UCSD-AML1 (cell line): ENCODE measurements at regions not wholly inside any gene's neighbourhood (a gene's known extent, or its start where the extent isn't known, plus 50 kb on each side); places are given as distances from the start of the nearest gene placed in this dataset.
"Not testable (repeated sequence)": the region's sequence is repeated elsewhere in the genome, so short reads cannot be mapped to it uniquely, and the experiment has no call there.

Experiments
- DNase-seq: peaks from one replicate; lab custom pipeline; 2025; ENCODE audit not compliant: unreplicated experiment; lab: John Stamatoyannopoulos, UW

DNA sequence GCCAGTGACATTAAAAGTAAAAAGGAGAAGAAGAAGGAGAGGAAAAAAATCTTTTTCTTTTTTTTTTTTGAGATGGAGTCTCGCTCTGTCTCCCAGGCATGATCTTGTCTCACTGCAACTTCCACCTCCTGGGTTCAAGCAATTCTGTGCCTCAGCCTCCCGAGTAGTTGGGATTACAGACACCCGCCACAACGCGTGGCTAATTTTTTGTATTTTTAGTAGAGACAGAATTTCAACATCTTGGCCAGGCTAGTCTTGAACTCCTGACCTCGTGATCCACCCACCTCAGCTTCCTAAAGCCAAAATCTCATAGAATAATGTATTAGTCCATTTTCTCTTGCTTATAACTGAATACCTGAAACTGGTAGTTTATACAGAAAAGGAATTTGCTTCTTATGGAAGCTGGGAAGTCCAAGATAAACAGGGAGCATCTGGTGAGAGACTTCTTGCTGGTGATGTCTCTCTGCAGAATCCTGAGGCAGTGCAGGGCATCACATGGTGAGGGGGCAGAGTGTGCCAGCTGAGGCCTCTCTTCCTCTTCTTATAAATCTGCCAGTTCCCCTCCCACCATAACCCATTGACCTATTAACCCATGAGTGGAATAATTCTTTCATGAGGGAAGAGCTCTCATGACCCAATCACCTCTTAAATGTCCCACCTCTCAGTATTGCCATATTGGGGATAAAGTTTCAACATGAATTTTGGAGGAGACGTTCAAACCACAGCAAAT is 466.3 kb downstream of the GADD45G start:
- DNase-seq, result no peak

DNA sequence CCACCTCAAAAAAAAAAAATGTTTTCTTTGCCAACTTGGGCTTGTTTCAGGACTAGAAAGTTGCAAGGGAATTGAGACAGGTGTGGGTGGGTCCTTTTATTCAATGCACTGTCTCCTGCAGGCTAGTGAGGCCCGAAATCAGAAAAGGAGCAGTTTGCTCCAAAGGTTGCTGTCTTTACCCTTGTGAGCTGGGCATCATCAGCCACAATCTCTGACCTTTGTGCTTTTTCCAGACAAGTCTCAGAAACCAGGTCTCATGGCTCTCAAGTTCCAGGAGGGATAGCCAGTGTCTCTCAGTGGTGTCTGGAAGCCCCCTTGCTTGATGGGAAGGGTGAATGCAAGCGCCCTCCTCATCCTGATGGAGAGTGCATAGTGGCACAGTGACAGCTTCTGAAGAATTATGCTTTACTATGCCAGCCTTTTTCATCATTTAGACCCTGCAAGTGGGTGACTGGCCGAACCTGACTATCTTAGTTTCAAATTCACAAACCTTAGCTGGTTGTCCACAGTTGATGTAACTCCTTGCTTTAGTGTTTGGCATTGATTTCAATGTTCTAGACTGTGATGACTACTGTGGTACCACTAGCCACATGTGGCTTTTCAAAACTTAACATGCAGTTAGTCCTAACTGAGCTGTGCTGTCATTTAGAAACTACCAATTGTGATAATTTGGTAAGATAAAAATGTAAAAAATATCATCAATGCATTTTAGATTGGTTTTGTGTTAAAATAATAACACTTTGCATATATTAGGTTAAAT is 468.6 kb downstream of the GADD45G start:
- DNase-seq, result no peak

DNA sequence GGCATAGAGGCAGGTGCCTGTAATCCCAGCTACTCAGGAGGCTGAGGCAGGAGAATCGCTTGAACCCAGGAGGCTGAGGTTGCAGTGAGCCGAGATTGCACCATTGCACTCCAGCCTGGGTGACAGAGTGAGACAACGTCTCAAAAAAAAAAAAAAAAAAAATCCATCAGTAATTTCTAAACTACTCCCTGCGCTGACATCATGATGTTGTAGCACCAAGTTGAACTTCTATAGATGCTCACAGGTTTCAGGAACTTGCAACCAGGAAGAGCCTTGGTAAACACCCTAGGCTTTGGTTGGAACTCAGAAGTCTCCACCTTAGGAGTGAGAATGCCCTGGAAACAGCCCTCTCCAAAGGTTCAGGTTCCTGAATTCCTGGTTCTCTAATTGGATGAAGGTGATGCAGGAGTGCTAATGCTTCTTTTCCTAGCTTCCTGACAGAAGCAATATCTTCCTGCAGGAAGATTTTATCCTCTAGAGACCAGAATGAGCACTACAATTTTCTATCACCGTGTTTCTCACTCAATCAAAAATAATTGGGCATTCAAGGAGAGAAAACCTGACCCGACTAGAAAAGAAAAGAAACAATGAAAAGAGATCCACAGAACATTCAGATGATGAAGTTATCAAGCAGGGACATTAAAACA is 469.6 kb downstream of the GADD45G start:
- DNase-seq, result no peak

DNA sequence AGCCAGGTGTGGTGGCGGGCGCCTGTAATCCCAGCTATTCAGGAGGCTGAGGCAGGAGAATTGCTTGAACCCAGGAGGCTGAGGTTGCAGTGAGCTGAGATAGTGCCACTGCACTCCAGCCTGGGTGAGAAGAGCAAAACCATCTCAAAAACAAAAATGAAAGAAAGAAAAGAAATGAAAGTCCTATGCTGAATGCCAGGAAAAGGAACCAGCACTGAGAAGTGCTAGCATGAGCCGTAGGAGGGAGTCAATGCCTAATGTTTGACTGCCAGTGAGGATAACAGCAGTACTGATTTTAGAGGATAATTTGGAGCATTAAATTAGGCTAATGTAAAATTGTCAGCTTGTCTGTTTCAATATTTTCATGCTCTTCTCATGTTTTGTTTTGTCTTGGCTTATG is 472.8 kb downstream of the GADD45G start:
- not testable (repeated sequence) for DNase-seq

DNA sequence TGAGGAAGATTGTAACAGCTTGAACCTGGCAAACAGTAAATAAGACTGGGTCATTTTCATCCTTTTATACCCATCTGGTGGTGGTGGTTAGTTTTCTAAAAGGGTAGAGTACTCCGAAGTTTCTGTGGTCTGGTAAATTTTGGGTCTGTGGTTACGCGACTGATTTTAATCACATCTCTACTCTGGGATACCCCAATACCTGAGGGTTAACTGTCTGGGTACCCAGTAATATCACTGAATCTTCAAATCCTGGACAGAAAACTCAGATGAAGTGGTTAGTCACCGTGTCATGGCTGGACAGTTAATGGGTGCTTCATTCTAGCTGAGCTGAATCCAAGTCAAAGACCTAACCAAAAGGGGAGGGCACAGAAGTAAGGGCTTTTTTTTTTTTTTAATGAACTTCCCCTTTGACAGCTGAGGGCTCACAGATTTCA is 474.2 kb downstream of the GADD45G start:
- DNase-seq, result no peak

DNA sequence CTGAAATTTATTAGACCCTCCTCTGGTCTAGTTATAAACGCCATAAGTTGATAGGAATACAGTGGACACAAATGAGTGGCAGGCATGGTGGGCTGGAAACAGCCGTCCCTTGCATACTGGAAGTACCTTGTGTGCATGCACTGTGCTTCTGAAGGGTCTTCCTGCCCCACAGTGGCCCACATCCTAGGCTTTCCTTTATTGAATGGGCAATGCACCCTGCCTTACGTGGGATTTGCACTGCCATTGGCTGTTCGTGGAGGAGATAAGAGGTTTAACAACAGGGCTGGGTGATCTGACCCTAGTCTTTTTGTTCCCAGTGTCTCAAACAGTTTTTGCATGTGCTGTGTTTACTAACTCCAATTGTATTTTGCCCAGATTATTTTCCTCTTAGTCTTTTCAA is 480.8 kb downstream of the GADD45G start:
- DNase-seq, result no peak

DNA sequence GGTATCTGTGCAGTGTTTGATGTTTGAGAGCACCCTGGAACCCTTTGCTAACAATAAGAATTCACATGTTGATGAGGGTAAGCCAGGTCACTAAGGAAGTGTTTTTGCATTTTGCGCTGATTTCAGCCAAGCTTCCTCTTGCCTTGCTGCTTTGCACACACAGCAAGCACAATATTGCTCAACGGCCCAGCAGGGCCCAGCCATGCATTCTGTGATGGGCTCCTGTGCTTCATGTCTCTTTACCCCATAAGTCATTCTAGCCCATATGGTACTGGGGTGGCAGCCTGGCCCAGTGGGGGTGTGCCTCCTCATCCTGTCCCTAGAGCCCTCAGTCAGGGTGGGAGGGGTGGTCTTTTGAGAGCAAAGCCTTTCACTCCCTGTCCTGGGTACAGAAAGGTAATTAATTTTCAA is 481.3 kb downstream of the GADD45G start:
- no peak for DNase-seq

DNA sequence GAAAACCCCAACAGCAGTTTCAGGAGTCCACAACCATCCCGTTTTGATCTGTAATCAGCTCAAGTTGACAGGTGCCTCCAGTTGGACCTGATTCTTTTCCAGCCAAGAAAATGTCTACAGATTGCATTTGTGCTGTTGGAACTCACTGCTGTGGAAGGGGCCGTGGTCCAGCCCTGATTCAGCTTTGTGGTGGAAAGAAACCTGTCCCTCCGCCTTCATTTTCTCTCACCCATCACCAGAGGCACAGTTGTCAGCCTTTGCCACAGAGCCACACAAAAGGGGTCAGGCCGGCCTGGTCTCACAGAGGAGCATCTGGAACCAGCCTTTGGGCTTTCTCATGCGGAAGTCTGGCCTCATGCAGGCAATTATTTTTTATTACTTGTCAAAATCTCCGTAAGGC is 483.6 kb downstream of the GADD45G start:
- no peak for DNase-seq

DNA sequence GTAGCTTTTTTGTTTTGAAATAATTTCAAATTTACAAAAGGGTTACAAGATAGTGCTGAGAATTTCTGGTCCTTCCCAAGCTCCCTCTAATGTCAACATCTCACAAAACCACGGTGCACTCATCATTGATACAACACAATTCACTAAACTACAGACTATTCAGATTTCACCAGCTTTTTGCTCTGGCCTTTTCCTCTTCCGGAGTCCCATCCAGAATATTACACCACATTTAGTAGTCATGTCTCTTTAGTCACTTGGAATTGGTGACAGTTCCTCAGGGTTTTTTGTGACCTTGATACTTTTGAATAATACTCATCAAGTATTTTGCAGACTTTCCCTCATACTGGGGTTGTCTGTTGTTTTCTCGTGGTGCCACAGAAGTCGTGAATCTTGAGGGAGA is 484.0 kb downstream of the GADD45G start:
- no peak for DNase-seq

DNA sequence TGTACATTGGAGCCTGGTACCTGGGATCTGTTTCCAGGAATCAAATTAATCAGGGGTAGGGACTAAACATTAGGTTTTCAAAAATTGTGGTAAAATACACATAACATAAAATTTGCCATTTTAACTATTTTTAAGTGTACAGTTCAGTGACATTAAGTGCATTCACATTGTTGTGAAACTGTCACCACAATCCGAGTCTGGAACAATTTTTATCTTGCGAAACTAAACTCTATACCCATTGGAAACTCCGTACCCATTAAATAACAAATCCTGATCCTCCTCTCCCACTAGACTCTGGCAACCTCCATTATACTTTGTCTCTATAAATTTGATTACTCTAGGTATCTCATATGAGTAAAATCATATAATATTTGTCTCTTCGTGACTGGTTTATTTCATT is 486.2 kb downstream of the GADD45G start:
- DNase-seq, result no peak

DNA sequence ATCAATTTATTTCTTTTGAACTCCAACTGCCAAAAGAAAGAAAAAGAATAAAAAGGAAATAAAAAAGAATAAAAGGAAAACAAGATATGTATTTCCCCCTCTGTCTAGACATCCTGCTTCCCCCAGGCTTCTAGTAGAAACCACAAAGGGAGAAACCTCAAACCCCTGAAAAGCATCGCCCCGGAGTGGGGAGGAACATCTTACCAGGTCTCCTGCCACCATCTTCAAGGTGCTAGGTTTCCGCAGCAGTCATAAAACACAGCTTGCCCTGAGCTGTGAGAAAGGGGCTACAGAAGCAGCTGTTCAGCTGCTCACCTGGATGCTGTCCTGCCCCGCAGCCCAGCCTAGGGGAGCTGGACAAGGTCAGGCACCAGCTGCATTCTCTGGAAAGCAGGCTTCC is 487.7 kb downstream of the GADD45G start:
- DNase-seq, result no peak

DNA sequence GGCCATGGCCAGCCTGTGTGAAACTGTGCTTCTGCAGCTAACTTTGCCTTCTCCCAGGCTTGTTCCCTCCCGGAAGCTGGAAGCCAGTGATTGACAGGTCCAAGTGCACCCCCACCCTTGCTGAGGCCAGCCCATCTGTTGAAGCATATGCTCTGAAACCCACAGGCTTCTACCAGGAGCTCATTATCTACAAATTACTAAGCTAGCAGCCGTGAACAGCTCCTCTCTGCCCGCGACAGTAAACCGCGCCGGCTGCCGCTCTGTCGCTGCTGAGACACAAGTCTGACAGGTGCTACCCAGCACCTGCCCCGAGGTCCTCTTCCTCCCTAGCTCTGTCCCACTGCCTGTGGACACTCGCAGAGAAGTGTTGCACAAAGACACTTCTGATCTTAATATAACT is 490.9 kb downstream of the GADD45G start:
- DNase-seq, result no peak

DNA sequence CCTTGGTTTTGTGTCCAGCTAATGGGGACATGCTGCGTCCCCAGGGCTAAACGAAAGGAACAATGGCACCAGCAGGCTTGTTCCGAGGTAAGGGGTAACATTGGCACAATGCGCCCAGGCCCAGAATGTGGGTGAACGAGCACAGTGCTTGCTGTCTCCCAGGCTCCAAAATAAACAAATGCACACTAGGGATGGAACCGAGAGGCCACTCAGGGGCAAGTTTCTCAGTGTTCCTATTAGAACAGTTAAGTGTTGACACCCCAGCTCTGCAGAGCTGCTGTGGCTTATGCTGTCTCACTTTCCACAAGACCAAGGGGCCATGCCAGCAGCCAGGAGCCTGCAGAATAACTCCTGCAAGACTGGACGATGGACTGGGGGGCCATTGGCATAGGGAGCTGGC is 492.4 kb downstream of the GADD45G start:
- DNase-seq, result no peak

DNA sequence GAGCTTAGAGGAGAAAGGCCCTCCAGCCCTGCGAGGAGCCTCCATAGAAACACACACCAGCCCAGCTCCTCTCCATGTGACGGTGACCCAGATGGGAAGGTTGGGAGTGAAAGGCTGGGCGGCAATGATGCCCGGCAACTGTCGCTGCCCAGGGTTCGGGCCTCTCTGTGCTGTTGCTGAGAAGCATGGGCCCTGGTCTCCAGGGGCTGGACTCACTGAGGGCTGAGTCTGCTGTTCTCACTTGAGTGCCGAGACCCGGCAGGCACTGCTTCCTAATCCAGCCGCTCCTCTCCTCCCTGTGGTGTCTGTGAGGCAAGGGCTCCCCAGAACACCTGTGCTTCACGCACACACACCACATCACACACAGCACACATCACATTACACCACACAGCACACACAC is 493.6 kb downstream of the GADD45G start:
- no peak for DNase-seq

DNA sequence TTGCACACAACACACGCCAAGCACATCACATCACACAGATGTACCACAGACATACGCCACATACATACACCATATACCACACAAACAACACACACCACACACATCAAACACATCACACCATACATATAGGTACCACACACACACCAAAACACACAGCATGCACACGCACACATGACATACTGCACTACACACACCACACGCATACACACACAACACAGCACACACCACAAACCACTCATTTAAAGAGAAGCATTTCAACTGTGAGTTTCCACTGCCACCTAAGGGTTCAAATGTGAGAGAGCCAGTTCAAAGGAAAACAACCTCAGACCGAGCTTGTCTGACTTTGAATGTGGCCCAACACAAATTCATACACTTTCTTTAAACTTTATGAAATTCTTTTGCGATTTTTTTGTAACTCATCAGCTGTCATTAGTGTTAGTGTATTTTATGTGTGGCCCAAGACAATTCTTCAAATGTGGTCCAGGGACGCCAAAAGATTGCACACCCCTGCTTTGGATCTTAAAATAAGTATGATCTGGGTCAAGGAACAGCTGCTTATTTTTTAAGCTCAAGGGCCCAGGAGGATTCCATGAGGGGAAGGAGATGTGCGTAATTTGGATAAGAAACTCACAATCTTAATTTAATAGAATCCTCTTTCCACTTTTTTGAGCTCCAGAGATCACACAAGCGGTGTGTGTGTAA is 494.6 kb downstream of the GADD45G start:
- no peak for DNase-seq

DNA sequence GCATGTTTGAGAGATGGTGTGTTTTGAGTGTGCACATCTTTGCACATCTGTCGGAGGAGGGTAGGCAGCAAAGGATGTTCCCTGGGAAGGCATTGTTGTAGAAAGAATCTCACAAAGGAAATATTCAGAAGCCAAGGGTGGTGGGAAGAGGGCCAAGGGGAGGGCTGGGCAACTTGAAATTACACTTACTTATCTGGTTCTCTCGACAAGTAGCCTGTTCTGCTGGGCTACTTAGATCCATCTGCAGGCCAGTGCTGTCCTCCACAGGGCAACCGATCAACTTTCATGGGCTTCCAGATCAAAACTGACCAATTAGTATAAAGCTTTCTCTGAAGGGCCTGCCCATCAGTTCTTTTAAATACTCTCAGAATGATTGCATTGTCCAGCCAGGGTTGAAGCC is 495.2 kb downstream of the GADD45G start:
- no peak for DNase-seq

DNA sequence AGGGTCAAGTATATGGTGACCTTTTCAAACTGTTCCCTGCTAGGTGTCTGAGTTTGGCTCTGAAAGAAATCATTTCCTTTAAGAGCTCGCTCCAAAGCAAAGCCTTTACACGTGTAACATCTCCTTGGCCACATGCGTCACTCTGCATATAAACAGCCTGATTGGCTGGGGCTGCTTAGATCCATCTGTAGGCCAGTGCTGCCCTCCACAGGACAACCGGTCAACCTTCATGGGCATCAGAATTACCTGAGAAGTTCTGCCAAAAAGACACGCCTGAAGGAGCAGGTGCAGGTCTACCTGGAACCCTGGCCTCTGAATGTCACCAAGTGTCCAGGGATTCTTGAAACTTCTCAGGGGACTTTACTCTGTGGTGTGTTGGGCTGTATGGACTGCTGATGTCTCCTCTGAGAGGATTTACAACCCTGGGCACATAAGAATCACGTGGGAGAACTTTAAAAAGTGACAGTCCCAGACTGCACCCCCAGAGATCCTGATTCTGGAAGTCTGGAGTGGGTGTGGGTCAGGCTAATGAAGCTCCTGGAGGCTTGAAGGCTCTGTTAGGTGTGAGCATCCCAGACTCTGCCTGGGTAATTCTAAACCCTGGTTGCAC is 497.6 kb downstream of the GADD45G start:
- peak; percentile 63 for DNase-seq

DNA sequence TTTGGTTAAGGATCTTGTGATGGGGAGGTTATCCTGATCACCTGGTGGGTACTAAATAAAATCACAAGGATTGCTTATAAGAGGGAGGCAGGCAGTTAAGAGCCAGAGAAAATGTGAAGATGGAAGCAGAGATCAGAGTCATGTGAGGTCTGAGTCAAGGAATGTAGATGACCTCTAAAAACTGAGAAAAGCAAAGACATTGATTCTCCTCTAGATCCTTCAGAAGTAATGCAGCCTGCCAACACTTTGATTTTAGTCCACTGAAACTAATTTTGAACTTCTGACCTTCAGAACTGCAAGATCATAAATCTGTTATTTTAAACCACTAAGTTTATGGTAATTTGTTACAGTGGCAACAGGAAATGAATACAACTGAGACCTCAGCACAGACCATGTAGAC is 499.0 kb downstream of the GADD45G start:
- DNase-seq, result no peak

DNA sequence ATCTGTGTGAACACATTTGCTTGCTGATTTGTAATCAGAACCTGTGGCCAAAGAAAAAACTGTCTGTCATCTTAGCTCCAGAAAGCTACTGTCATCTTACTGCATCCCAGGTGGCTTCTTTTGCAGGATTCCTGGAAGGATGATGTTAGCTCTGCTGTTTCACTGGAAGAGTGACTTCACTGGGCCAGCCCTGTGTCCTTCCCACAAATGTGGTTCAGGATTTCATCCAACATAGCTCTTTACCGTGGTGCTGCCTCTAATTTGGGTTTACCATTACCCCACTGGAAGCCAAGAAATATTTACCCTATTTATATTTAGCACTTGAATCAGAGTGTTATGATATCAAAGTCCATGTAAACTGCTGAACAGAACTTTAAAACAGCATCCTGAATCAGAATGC is 501.0 kb downstream of the GADD45G start:
- no peak for DNase-seq

DNA sequence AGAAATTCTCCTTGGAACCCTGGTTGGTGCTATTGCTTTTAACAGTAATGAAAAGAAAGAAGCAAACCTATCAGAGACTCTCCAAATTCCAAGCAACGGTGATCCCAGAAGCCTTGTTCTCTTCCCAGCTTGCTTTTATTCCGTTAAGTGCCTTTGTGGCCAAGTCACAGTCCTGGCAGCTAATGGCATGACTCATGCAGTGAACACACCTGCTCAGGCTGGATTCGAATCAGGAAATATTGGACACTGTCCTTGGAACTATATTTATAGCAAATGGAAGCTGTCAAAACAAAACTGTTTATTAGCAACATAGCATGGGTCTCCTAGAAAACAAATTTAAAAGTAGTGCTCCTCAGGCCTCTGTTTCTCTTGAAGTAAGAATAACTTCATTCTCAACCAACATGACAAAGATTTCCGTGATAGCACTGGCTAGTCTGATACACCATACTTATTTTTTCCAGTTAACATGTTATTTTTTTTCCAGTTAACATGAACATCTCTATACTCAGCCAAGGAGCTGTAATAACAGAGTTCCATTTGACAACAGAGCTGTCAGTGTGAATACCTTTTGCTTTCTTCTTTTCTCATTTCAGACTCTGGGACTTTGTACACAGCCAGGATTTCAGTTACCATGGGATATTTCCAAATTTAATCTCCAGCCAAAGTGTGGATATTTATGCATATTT is 502.4 kb downstream of the GADD45G start:
- no peak for DNase-seq
